DND-41 (cell line): ENCODE measurements at regions not wholly inside any gene's neighbourhood (a gene's known extent, or its start where the extent isn't known, plus 50 kb on each side); places are given as distances from the start of the nearest gene placed in this dataset.

Experiments used
- CTCF ChIP-seq: IDR thresholded peaks from 2 replicates; pipeline ENCODE4 v1.5.1; 2012; ENCODE audit warnings: borderline replicate concordance, low read length, moderate library complexity, mild to moderate bottlenecking; ENCODE audit not compliant: poor library complexity, severe bottlenecking; ENCODE audit errors: extremely low read depth
- EZH2 ChIP-seq: IDR thresholded peaks from 3 replicates; pipeline ENCODE4 v1.6.1; 2012; ENCODE audit warnings: borderline replicate concordance, low read depth, mild to moderate bottlenecking, moderate library complexity, low read length, inconsistent platforms; ENCODE audit not compliant: severe bottlenecking

DNA sequence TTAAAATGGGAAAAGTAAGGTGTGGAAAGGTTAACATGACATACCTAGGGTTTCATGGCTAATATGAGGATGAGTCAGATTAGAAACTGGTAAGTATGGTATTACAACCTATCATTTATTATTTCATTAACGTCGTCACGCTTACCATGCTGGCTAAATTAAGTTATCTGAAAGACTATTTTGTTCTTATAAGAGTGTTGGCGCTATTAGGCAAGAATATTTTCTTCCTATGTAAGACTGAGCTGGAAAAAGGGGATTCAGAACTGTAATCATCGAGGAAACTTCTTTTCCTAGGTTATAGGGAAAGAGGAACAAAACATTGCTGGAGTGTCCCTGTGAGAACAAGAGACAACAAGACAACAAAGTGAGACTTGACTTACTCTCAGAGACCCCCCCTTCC lies 440.8 kb downstream of the KCNJ2 start:
- no peak for TF ChIP-seq CTCF
- no peak for TF ChIP-seq EZH2
